GM18868 (cell line): ENCODE measurements at regions not wholly inside any gene's neighbourhood (a gene's known extent, or its start where the extent isn't known, plus 50 kb on each side); places are given as distances from the start of the nearest gene placed in this dataset.

ENCODE experiments used
- ATAC-seq: cut with Tn5 transposase; IDR thresholded peaks from one replicate; pipeline ENCODE4 v1.9.1; 2021; ENCODE audit warnings: mild to moderate bottlenecking, moderate library complexity; ENCODE audit not compliant: unreplicated experiment

DNA sequence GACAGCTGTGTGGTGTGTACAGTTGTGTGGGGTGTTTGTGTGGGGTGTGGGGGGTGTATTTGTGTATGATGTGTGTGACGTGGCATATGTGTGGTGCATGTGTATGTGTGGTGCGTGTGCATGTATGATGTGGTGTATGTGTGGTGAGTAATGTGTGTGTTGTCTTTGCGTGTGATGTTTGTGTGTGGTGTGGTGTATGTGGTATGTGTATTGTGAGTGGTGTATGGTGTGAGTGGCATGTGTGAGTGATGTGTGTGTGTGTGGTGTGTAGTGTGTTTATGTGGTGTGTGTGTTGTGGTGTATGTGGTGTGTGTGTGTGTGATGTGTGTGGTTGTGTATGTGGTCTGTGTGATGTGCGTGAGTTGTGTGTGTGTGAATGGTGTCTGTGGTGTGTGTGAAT lies 191.1 kb downstream of the MELK start:
- no peak for ATAC-seq

DNA sequence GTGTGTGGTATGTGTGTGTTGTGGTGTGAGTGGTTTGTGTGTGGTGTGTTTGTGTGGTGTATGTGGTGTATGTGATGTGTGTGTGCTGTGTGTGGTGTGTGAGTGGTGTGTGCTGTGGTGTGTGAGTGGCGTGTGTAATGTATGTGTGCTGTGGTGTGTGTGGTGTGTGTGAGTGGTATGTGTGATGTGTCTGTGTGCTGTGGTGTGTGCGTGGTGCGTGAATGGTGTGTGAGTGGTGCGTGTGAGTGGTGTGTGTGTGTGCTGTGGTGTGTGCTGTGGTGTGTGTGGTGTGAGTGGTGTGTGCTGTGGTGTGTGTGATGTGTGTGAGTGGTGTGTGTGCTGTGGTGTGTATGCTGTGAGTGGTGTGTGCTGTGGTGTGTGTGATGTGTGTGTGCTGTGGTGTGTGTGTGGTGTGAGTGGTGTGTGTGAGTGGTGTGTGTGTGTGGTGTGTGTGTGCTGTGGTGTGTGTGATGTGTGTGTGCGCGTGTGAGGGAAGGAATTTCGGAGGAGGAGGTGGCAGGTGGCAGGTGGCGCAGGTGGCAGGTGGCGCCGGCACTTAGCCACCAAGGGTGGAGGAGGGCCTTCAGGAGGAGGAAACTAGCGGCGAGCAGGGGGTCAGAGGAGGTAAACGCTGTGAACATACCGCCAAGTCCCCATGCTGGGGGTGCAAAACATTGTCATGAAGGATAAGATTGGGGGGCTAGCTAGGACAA lies 191.8 kb downstream of the MELK start:
- no peak for ATAC-seq

- no peak for ATAC-seq
Measured at GRCh38 chr9:36765077-36765390, 192.3 kb downstream of the MELK start.

DNA sequence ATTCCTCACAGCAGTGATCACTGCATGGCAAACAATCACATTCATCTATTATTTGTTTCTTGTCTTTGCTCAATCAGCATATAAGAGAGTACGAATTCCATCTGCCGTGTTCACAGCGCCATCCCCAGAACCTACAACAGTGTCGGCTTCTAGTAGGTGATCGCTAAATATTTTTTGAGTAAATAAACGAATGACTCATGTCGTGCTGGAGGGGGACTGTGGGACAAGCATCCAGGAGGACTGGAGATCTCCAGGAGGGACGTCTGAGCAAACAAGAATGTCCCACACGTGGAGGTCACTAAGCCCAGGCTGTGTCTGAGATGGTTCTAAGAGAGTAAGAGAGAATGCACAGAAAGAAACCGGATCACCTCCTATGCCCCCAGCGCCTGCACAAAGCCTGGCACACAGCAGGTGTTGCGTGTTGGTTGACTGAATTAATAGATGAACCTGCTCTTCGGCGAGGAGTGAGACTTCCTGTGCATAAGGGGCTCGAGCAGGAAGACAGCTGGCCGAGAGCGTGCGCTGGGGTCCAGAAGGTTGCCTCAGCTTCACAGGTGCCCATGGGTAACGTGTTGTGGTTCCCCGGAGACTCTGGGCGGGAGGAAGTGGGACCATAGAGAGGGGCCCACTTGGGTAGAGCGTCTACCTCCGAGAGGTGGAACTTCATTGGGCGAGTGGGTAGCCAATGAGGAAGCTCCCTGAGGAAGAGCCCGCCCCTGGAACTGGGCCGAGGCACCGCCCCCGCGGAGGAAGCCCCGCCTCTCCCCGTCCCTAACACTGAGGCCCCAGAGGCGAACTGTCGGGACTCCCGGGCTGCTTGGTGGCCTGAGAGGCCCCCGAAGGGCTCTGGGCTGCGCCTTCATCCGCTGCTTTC lies 193.0 kb downstream of the MELK start:
- ATAC-seq = peak; percentile 99

GRCh38 chr9:36768677-36769076 lies 196.0 kb downstream of the MELK start:
- ATAC-seq = no peak

- no peak for ATAC-seq
Measured at GRCh38 chr9:36770025-36770424, 197.3 kb downstream of the MELK start.

- no peak for ATAC-seq
Measured at GRCh38 chr9:36772449-36773403, 200.0 kb downstream of the MELK start.

- no peak for ATAC-seq
Measured at GRCh38 chr9:36778682-36779081, 206.0 kb downstream of the MELK start.

DNA sequence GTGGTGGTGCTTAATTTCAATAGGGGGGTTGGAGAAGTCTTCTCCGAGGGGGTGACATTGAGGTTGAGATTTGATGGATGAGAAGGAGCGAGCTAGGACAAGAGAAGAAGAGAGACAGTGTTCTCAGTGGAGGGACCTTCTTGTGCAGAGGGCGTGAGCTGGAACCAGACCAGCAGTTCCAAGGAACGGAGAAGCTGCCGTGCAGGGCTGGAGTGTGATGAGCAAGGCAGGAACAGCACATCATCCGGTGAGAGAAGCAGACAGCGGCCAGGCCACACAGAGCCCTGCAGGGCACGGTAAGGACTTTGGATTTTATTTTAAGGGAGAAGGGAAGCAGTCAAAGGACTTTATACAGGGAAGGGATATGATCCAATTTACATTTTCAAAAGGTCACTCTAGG lies 206.9 kb downstream of the MELK start:
- no peak for ATAC-seq

- no peak for ATAC-seq
Measured at GRCh38 chr9:36780186-36780585, 207.5 kb downstream of the MELK start.

GRCh38 chr9:36781533-36781932 lies 208.8 kb downstream of the MELK start:
- ATAC-seq = no peak
